Kidney (tissue), 13 donors: ENCODE measurements at regions not wholly inside any gene's neighbourhood (a gene's known extent, or its start where the extent isn't known, plus 50 kb on each side); places are given as distances from the start of the nearest gene placed in this dataset.

Experiments used
- DNase-seq, 5 donors: peaks; one replicate each; pipeline ENCODE4 v3.0.0-alpha.2; 2013 to 2020
- FAIRE-seq: peaks from 2 replicates; lab custom pipeline; 2012; peaks lifted over from hg19 to GRCh38; lab: Jason Lieb, UNC
- H3K27ac ChIP-seq, 2 donors: one replicate each; pipeline ENCODE4 v1.7.0; 2013; ENCODE audit warnings: low read depth in 2 of 2, low read length in 2 of 2, inconsistent platforms in 1 of 2
- H3K27me3 ChIP-seq: one replicate; pipeline ENCODE4 v1.7.1; 2013; ENCODE audit warnings: low read length, inconsistent platforms; ENCODE audit not compliant: control insufficient read depth, insufficient read depth
- H3K36me3 ChIP-seq, 3 donors: one replicate each; pipeline versions ENCODE4 v1.7.0 to v1.7.1; 2013; ENCODE audit warnings: low read length in 3 of 3, control low read depth in 1 of 3, inconsistent platforms in 1 of 3; ENCODE audit not compliant: insufficient read depth in 3 of 3, control insufficient read depth in 2 of 3
- H3K4me1 ChIP-seq, 3 donors: one replicate each; pipeline versions ENCODE4 v1.7.0 to v1.7.1; 2013; ENCODE audit warnings: low read length in 3 of 3, inconsistent platforms in 1 of 3, low read depth in 1 of 3; ENCODE audit not compliant: control insufficient read depth in 2 of 3, insufficient read depth in 2 of 3
- H3K4me3 ChIP-seq, 3 donors: one replicate each; pipeline versions ENCODE4 v1.7.0 to v1.8.1; 2013; ENCODE audit warnings: low read length in 3 of 3, control low read depth in 1 of 3, inconsistent platforms in 1 of 3
- H3K9ac ChIP-seq, 3 donors: one replicate each; pipeline versions ENCODE4 v1.7.0 to v1.7.1; 2013; ENCODE audit warnings: low read length in 3 of 3, control low read depth in 1 of 3, inconsistent platforms in 1 of 3
- H3K9me3 ChIP-seq, 3 donors: one replicate each; pipeline versions ENCODE4 v1.7.0 to v1.7.1; 2013; ENCODE audit warnings: low read length in 3 of 3, control low read depth in 1 of 3, inconsistent platforms in 1 of 3; ENCODE audit not compliant: control insufficient read depth in 2 of 3, insufficient read depth in 1 of 3
- intact Hi-C: fragments of 100-400 bp; cut with DNase I; formaldehyde crosslinking; loops from one replicate; pipeline ENCODE4 v1.11.1; 2022
- TF ChIP-seq, protein P1 (sequence below): IDR thresholded peaks from 3 replicates; pipeline ENCODE4 v1.5.1; 2012; ENCODE audit warnings: mild to moderate bottlenecking, moderate library complexity, borderline replicate concordance; ENCODE audit not compliant: insufficient read depth; ENCODE audit errors: extremely low read depth
- donor health status: control.
- donor health status: control.
- donor health status: control.
- donor health status: control.
- donor health status: control.
- donor health status: DM: yes; HTN: yes; CAD: no.
- donor health status: Normal renal cell carcinoma (clear cell type).

DNA sequence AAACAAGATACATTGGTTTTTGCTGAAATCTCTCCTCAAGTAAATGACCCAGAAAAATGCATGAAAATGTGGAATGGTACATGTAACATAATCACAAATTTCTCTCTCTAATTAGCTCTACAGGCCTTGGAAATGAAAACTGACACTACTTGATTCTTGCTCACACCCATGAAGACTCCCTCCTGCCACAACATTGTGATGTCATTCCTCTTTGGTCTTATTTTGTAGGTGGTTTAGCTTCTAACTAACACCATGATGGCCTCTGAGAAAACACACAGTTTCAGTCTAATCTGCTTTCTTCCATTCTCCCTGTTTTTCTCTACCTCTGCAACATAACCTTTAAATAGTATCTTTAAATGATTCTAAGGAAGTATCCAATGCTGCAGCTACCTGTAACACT lies 78.6 kb upstream of the FAM174A start:
- no peak for FAIRE-seq
- Histone ChIP-seq H3K9ac (no peak overlapping the region), H3K36me3 (no peaks in the 10 kb centered on the region), H3K9me3 (no peaks in the 10 kb centered on the region), H3K4me1 (no peaks in the 10 kb centered on the region), H3K4me3 (no peak overlapping the region), H3K27ac (no peak overlapping the region), H3K27me3 (no peaks in the 10 kb centered on the region)
- TF ChIP-seq, protein P1, sequence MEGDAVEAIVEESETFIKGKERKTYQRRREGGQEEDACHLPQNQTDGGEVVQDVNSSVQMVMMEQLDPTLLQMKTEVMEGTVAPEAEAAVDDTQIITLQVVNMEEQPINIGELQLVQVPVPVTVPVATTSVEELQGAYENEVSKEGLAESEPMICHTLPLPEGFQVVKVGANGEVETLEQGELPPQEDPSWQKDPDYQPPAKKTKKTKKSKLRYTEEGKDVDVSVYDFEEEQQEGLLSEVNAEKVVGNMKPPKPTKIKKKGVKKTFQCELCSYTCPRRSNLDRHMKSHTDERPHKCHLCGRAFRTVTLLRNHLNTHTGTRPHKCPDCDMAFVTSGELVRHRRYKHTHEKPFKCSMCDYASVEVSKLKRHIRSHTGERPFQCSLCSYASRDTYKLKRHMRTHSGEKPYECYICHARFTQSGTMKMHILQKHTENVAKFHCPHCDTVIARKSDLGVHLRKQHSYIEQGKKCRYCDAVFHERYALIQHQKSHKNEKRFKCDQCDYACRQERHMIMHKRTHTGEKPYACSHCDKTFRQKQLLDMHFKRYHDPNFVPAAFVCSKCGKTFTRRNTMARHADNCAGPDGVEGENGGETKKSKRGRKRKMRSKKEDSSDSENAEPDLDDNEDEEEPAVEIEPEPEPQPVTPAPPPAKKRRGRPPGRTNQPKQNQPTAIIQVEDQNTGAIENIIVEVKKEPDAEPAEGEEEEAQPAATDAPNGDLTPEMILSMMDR: no peak
- intact Hi-C loops: no loop called here
- peak in 2 of 5 donors; percentile 6 to 13 for DNase-seq

DNA sequence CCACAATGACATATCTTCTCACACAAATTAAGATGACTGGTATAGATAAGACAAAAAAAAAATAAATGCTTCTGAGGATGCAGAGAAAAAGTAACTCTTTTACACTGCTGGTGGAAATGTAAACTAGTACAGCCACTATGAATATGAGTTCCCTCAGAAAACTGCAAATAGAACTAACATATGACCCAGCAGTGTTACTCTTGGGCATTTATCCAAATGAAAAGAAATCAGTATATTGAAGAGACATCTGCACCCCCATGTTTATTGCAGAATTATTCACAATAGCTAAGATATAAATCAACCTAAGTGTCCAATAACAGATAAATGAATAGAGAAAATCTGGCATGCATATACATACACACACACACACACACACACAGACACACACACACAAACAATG lies 83.0 kb upstream of the FAM174A start:
- H3K27me3 ChIP-seq: no peaks in the 10 kb centered on the region
- no peaks in the 10 kb centered on the region for H3K36me3 ChIP-seq
- no peak overlapping the region for H3K27ac ChIP-seq
- H3K9ac ChIP-seq: no peak overlapping the region
- no peaks in the 10 kb centered on the region for H3K4me1 ChIP-seq
- no peak overlapping the region for H3K4me3 ChIP-seq
- no peak for FAIRE-seq
- intact Hi-C loops: no loop called here
- no peaks in the 10 kb centered on the region for H3K9me3 ChIP-seq
- DNase-seq: no peak
- TF ChIP-seq, protein P1: no peak

DNA sequence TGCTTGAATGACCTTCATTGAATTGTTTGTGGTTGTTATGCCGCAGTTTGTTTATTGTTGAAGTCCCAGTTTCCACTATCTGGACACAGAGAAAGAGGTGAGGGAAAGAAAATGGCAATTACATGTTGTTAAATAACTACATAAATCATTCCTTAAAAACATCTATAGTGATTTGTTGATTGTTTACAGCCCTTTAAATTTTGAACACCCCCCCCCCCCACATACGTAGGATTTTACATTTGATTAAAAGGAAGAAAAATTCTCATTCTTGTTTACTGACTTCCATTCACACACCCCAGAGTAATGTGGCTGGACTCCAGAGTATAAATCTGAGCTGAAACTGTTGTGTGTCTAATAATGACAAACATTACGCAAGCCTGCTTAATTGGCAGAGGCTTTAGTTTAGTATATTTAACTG lies 87.1 kb upstream of the FAM174A start:
- intact Hi-C loops: no loop called here
- no peak overlapping the region for H3K27ac ChIP-seq
- no peaks in the 10 kb centered on the region for H3K4me1 ChIP-seq
- no peak for FAIRE-seq
- H3K27me3 ChIP-seq: no peaks in the 10 kb centered on the region
- H3K36me3 ChIP-seq: no peaks in the 10 kb centered on the region
- DNase-seq: no peak
- H3K9ac ChIP-seq: no peak overlapping the region
- TF ChIP-seq, protein P1: no peak
- H3K4me3 ChIP-seq: no peak overlapping the region
- H3K9me3 ChIP-seq: no peaks in the 10 kb centered on the region

DNA sequence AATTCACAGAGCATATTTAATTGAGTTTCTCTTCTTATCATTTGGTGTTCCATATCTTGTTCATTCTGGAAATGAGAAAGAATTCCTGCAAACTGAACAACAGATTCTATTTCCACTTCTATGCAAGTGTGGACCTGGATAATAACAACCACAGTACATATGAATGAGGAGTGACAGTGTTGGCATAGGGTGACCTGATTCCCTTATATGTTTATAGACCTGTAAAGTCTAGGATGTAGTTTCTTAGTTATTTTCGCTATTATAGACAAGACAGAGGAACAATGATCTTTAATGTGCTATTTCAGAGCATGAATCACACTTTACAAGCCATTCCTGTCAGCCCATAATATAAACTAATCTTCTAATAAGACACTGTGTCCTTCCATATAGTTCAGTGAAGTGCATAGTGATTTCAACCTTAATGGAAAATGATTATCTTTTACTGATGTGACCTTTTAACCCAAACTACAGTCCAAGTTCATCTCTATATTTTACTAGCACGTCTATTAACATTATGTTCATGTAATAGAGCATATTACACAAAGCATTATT lies 88.2 kb upstream of the FAM174A start:
- Histone ChIP-seq H3K4me3 (no peak overlapping the region), H3K9ac (no peak overlapping the region), H3K27ac (no peak overlapping the region), H3K9me3 (no peaks in the 10 kb centered on the region), H3K27me3 (no peaks in the 10 kb centered on the region), H3K4me1 (no peaks in the 10 kb centered on the region), H3K36me3 (no peaks in the 10 kb centered on the region)
- no peak for DNase-seq
- TF ChIP-seq, protein P1: no peak
- intact Hi-C loops: no loop called here
- FAIRE-seq: no peak
